RWPE2 (cell line): ENCODE measurements at regions not wholly inside any gene's neighbourhood (a gene's known extent, or its start where the extent isn't known, plus 50 kb on each side); places are given as distances from the start of the nearest gene placed in this dataset.

ENCODE experiments used
- ATAC-seq: fragments of 200-7000 bp; cut with Tn5 transposase; 3 replicates; pipeline ENCODE4 v1.9.1; 2021; ENCODE audit warnings: low read depth
- DNase-seq: peaks from one replicate; pipeline ENCODE4 v3.0.0-alpha.2; 2020; ENCODE audit warnings: low spot score
- H3K27ac ChIP-seq: fragments of 450-650 bp; 2 replicates; pipeline ENCODE4 v1.5.1; 2017; ENCODE audit warnings: mild to moderate bottlenecking; ENCODE audit not compliant: poor library complexity, severe bottlenecking
- H3K27me3 ChIP-seq: fragments of 250-450 bp; sonication (Bioruptor Pico); 2 replicates; pipeline ENCODE4 v1.5.1; 2021; ENCODE audit warnings: mild to moderate bottlenecking, moderate library complexity; ENCODE audit not compliant: insufficient read depth, poor library complexity, severe bottlenecking
- H3K36me3 ChIP-seq: fragments of 250-450 bp; sonication (Bioruptor Pico); 2 replicates; pipeline ENCODE4 v1.5.1; 2020; ENCODE audit warnings: low read depth, mild to moderate bottlenecking, moderate library complexity
- H3K4me1 ChIP-seq: fragments of 250-450 bp; sonication (Bioruptor Pico); 2 replicates; pipeline ENCODE4 v1.5.1; 2021; ENCODE audit warnings: mild to moderate bottlenecking, moderate library complexity; ENCODE audit not compliant: insufficient read depth, poor library complexity, severe bottlenecking
- H3K4me3 ChIP-seq: fragments of 250-450 bp; sonication (Bioruptor Pico); 2 replicates; pipeline ENCODE4 v1.5.1; 2021; ENCODE audit warnings: mild to moderate bottlenecking, moderate library complexity; ENCODE audit not compliant: severe bottlenecking
- H3K9me3 ChIP-seq: fragments of 250-450 bp; sonication (Bioruptor Pico); 2 replicates; pipeline ENCODE4 v1.5.1; 2021; ENCODE audit warnings: mild to moderate bottlenecking, moderate library complexity; ENCODE audit not compliant: severe bottlenecking
- TF ChIP-seq, protein P1 (sequence below): fragments of 450-650 bp; IDR thresholded peaks from one replicate; pipeline ENCODE4 v1.5.1; 2017; ENCODE audit warnings: mild to moderate bottlenecking, moderate library complexity; ENCODE audit not compliant: poor library complexity, severe bottlenecking

DNA sequence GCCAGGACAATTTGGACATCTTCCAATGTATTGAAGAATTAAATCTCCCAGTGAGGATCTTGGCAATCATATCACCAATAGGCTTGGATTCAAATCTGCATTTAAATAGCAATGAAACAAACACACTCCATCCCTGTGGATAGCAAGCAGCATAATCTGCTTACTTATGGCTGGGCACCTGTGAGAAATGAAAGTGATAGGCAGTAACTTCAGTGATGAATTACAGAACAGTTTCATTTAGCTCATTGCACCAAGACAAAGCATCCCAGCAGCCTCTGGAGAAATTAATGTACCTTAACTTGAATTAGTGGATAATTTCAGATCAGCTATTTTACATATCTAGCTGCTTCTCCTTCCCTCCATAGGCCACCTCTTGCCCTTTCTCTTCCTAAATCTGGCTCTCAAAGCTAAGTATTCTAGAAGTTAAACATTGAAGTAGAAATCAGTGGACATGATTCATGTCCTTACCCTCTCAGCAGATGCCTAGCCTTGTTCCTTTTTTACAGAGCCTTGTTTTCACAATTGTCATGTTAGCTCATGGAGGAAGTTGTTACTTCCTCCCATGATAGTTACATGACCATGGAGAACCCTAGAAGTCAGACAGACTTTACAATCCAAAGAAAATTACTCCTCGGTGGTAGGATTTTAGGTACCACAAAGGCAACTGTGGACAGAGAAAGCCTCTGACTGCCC lies 88.5 kb upstream of the TACR1 start:
- Histone ChIP-seq H3K4me3 (no peak overlapping the region), H3K9me3 (no peaks in the 10 kb centered on the region), H3K4me1 (no peaks in the 10 kb centered on the region), H3K27ac (no peak overlapping the region), H3K27me3 (no peaks in the 10 kb centered on the region), H3K36me3 (no peaks in the 10 kb centered on the region)
- TF ChIP-seq, protein P1, sequence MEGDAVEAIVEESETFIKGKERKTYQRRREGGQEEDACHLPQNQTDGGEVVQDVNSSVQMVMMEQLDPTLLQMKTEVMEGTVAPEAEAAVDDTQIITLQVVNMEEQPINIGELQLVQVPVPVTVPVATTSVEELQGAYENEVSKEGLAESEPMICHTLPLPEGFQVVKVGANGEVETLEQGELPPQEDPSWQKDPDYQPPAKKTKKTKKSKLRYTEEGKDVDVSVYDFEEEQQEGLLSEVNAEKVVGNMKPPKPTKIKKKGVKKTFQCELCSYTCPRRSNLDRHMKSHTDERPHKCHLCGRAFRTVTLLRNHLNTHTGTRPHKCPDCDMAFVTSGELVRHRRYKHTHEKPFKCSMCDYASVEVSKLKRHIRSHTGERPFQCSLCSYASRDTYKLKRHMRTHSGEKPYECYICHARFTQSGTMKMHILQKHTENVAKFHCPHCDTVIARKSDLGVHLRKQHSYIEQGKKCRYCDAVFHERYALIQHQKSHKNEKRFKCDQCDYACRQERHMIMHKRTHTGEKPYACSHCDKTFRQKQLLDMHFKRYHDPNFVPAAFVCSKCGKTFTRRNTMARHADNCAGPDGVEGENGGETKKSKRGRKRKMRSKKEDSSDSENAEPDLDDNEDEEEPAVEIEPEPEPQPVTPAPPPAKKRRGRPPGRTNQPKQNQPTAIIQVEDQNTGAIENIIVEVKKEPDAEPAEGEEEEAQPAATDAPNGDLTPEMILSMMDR, result no peak
- ATAC-seq, result no peak
- no peak for DNase-seq

DNA sequence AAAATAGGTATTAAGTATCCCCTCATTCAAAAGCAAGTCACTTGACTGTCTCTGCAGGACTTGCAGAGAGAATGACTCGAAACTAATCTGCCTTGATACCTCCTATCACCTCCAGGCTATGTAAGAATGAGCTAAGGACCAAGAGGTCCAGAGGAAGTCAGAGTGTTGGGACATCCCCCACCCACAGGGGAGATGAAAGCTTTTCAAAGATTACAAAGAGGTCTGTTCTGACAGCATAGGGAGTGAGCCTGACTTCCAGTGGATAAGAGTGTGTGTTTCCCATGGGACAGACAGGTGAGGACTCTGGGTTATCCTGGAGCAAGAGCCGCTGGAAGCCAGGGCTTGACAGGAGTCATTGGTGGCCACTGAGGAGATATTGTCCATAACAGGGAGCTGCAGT lies 85.0 kb upstream of the TACR1 start:
- ATAC-seq (no peak), DNase-seq (no peak)
- no peaks in the 10 kb centered on the region for H3K36me3 ChIP-seq
- H3K27me3 ChIP-seq, result no peaks in the 10 kb centered on the region
- no peaks in the 10 kb centered on the region for H3K4me1 ChIP-seq
- H3K9me3 ChIP-seq, result no peaks in the 10 kb centered on the region
- no peak overlapping the region for H3K27ac ChIP-seq
- H3K4me3 ChIP-seq, result no peak overlapping the region
- TF ChIP-seq, protein P1, result no peak

DNA sequence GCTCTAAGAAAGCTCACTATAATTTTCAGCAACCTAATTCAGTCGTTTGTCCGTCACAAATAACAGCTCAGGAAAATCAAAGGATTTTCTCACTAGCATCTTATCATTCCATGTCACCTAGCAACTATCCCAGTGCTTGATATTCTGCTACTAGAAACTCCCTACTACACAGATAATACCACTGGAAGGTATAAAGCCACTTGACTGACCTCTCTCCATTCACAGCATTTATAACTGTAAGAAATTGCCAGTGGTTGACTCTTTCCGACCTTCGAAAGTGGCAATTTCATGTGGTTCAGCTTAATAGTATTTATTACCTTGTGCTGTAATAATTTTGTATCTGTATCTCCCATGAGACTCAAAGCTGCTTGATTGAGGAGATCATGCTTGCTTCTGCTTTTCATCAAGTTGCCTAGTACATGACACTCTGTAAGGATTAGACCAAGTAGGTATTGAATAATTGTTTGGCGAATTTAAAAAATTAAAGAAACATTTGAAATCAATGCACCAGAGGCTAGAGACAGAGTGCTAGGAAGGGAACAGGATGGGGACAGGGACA lies 79.6 kb upstream of the TACR1 start:
- H3K9me3 ChIP-seq, result no peaks in the 10 kb centered on the region
- no peak overlapping the region for H3K27ac ChIP-seq
- no peak for ATAC-seq
- H3K4me1 ChIP-seq, result no peaks in the 10 kb centered on the region
- H3K36me3 ChIP-seq, result no peaks in the 10 kb centered on the region
- DNase-seq, result no peak
- no peaks in the 10 kb centered on the region for H3K27me3 ChIP-seq
- TF ChIP-seq, protein P1, result no peak
- H3K4me3 ChIP-seq, result no peak overlapping the region

DNA sequence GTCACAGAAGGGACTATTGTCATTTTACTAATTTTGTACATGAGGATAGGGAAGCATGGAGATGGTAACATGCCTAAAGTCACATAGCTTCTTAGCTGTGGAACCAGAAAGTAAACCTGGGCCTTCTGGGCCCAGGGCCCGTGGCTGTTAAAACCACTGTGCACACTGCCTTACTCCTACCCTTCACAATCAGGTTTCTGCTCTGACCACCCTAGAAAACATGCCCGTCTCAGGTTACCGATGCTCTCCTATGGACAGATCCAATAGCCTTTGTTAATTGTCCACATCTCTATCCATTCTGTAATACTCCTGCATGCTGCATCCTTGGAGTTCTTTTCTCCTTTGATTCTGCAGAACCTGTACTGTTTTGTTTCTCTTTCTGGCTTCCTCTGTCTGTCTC lies 79.0 kb upstream of the TACR1 start:
- Histone ChIP-seq H3K9me3 (no peaks in the 10 kb centered on the region), H3K4me3 (no peak overlapping the region), H3K27ac (no peak overlapping the region), H3K27me3 (no peaks in the 10 kb centered on the region), H3K36me3 (no peaks in the 10 kb centered on the region), H3K4me1 (no peaks in the 10 kb centered on the region)
- ATAC-seq (no peak), DNase-seq (no peak)
- TF ChIP-seq, protein P1, result no peak

DNA sequence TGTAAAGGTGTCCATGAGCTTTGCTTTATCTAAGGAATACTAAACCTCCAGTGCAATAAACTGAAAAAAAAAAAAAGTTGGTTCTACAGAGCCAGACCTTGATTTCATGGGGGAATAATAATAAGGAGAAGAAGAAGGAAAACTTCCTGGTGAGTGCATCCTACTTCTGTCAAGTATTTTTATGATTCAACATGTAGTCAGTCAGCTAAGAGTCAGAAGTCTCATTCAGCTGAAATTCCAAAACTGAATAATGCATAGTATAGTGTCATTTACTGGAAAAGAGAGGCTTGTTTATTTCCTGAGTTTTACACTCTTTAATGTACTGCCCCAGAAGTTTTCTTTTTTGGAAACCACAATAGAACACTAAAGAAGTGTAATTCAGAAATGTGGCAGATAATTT lies 77.8 kb upstream of the TACR1 start:
- H3K4me1 ChIP-seq, result no peaks in the 10 kb centered on the region
- peak; percentile 91 for ATAC-seq
- H3K4me3 ChIP-seq, result no peak overlapping the region
- H3K36me3 ChIP-seq, result no peaks in the 10 kb centered on the region
- H3K27ac ChIP-seq, result no peak overlapping the region
- H3K9me3 ChIP-seq, result no peaks in the 10 kb centered on the region
- H3K27me3 ChIP-seq, result no peaks in the 10 kb centered on the region
- TF ChIP-seq, protein P1, result no peak
- DNase-seq, result no peak
